ENCODE measurements at regions not wholly inside any gene's neighbourhood (a gene's known extent, or its start where the extent isn't known, plus 50 kb on each side); places are given as distances from the start of the nearest gene placed in this dataset.

- peaks cover 13% of the 10 kb centered on the region for H3K4me1 ChIP-seq (ENCODE audit: insufficient read depth, low read length)
- no peaks in the 10 kb centered on the region for H3K27me3 ChIP-seq (ENCODE audit: insufficient read depth, low read length)
- H3K4me3 ChIP-seq (ENCODE audit: low read length): no peak overlapping the region
- no peak overlapping the region for H3K27ac ChIP-seq (ENCODE audit: low read depth, low read length)
- 97% methylated on average over 3 of the region's 4 CpGs for WGBS
- no peak overlapping the region for H3K9ac ChIP-seq (ENCODE audit: low read depth, low read length)
- H3K9me3 ChIP-seq (ENCODE audit: insufficient read depth, low read depth, low read length): no peaks in the 10 kb centered on the region
- no peaks in the 10 kb centered on the region for H3K36me3 ChIP-seq (ENCODE audit: insufficient read depth, low read length)
These were observed 250.4 kb downstream of the WDR11 start for GRCh38 chr10:121101561-121101960.

DNA sequence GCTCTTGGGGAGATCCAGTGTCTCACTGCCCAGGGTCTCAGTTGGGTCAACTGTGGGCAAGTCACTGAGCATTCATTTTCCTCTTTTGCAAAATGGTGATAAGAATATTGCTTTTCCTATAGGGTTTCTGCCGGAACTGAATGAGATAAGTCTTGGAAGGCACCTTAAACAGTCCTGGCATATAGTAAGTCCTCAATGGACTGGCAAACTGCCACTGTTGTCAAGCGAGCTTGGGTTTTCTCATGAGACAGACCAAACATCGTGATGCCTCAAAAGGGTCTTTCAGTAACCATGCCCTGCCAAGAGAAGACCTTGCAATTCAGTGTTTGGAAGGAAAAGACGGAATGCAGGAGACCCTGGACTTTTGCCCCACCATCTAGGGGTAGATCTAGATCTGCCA lies 251.5 kb downstream of the WDR11 start:
- H3K4me3 ChIP-seq (ENCODE audit: low read length): no peak overlapping the region
- H3K9ac ChIP-seq (ENCODE audit: low read depth, low read length): no peak overlapping the region
- H3K9me3 ChIP-seq (ENCODE audit: insufficient read depth, low read depth, low read length): no peaks in the 10 kb centered on the region
- no peaks in the 10 kb centered on the region for H3K27me3 ChIP-seq (ENCODE audit: insufficient read depth, low read length)
- H3K4me1 ChIP-seq (ENCODE audit: insufficient read depth, low read length): peaks cover 13% of the 10 kb centered on the region
- WGBS: 91% methylated on average over 4 of the region's 4 CpGs
- H3K36me3 ChIP-seq (ENCODE audit: insufficient read depth, low read length): no peaks in the 10 kb centered on the region
- no peak overlapping the region for H3K27ac ChIP-seq (ENCODE audit: low read depth, low read length)

DNA sequence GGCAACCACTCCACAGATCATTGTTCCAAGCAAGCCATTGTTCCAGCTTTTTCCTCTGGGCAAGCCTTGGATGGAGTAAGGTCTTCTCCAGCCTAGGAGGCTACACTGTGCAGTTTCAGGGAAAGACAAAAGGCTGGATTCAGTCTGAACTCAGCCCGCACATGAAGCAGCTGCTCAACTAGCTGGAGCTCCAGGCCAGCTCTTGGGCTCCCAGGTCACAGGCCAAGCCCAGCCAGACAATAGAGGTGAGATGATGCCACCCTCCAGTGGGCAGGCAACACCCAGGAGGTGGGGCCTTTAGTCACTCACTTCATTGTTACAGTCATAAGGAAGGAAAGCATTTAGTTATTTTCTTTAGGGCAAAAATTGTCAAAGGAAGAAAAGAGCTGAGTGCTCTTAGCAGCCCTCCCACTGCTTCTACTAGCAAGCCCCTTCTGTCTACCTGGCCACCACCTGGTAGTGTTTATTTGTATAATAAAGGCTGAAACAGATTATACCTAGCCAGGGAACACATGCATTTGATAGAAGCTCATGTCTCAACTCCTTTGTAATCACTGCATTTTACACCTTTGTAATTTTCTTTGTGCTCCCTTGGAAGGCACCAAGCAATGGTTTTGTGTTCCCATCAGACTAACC lies 253.4 kb downstream of the WDR11 start:
- H3K27ac ChIP-seq (ENCODE audit: low read depth, low read length): no peak overlapping the region; the same call in 1 of the 2 replicates
- 90% methylated on average over 1 of the region's 1 CpG for WGBS
- H3K27me3 ChIP-seq (ENCODE audit: insufficient read depth, low read length): no peaks in the 10 kb centered on the region
- no peaks in the 10 kb centered on the region for H3K9me3 ChIP-seq (ENCODE audit: insufficient read depth, low read depth, low read length)
- H3K4me1 ChIP-seq (ENCODE audit: insufficient read depth, low read length): peaks cover 13% of the 10 kb centered on the region
- H3K4me3 ChIP-seq (ENCODE audit: low read length): no peak overlapping the region
- no peak overlapping the region for H3K9ac ChIP-seq (ENCODE audit: low read depth, low read length)
- H3K36me3 ChIP-seq (ENCODE audit: insufficient read depth, low read length): no peaks in the 10 kb centered on the region

DNA sequence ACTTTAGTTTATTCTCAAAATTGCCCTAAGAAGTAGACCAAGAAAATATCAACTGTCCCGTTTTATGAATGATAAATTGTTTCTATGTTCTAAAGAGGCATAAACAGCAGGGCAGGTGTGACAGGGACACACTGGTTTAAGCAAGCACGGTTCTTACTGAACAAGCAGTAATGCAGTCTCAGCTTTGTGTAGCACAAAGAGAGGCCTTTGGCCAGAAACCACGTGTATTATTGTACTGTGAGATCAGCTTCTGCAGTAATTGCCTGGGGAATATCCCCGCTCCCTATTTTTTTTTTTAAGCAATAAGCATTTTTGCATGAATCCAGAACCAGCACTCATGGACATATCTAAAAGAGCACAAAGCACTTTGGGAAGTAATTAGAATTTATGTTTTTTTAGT lies 255.4 kb downstream of the WDR11 start:
- no peak overlapping the region for H3K9ac ChIP-seq (ENCODE audit: low read depth, low read length)
- H3K27ac ChIP-seq (ENCODE audit: low read depth, low read length): no peak overlapping the region
- H3K9me3 ChIP-seq (ENCODE audit: insufficient read depth, low read depth, low read length): no peaks in the 10 kb centered on the region
- H3K36me3 ChIP-seq (ENCODE audit: insufficient read depth, low read length): no peaks in the 10 kb centered on the region
- H3K27me3 ChIP-seq (ENCODE audit: insufficient read depth, low read length): no peaks in the 10 kb centered on the region
- no peak overlapping the region for H3K4me3 ChIP-seq (ENCODE audit: low read length)
- WGBS: 90% methylated on average over 4 of the region's 4 CpGs
- H3K4me1 ChIP-seq (ENCODE audit: insufficient read depth, low read length): peaks cover 13% of the 10 kb centered on the region

- Histone ChIP-seq H3K9me3 (ENCODE audit: insufficient read depth, low read depth, low read length) (no peaks in the 10 kb centered on the region), H3K36me3 (ENCODE audit: insufficient read depth, low read length) (no peaks in the 10 kb centered on the region), H3K27me3 (ENCODE audit: insufficient read depth, low read length) (no peaks in the 10 kb centered on the region), H3K4me1 (ENCODE audit: insufficient read depth, low read length) (peaks cover 21% of the 10 kb centered on the region), H3K4me3 (ENCODE audit: low read length) (no peak overlapping the region), H3K9ac (ENCODE audit: low read depth, low read length) (no peak overlapping the region), H3K27ac (ENCODE audit: low read depth, low read length) (no peak overlapping the region)
- 93% methylated on average over 3 of the region's 3 CpGs for WGBS
These were observed 256.9 kb downstream of the WDR11 start for GRCh38 chr10:121108051-121108450.

DNA sequence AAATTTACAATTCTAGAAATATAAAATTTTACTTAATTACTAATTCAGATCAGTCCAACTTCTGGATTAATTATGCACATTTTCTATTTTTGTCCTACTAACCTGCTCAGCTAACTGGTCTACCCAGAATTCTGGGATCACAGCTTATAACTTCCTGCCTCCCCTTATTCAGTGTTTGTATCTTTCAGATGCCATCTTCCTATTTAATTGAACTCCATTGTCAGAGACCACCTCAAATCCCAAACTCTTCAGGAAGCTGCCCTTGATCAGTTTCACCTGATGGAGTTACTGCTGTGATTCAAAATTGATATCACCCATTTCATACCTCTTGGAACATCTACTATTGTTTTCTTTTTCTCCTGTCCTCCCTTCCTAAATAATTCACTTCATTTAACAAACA lies 259.2 kb downstream of the WDR11 start:
- H3K36me3 ChIP-seq (ENCODE audit: insufficient read depth, low read length): no peaks in the 10 kb centered on the region
- H3K27me3 ChIP-seq (ENCODE audit: insufficient read depth, low read length): no peaks in the 10 kb centered on the region
- no peak overlapping the region for H3K9ac ChIP-seq (ENCODE audit: low read depth, low read length)
- H3K9me3 ChIP-seq (ENCODE audit: insufficient read depth, low read depth, low read length): no peaks in the 10 kb centered on the region
- H3K27ac ChIP-seq (ENCODE audit: low read depth, low read length): no peak overlapping the region
- H3K4me1 ChIP-seq (ENCODE audit: insufficient read depth, low read length): peaks cover 8% of the 10 kb centered on the region; the same call in 1 of the 2 replicates
- no peak overlapping the region for H3K4me3 ChIP-seq (ENCODE audit: low read length)

GRCh38 chr10:121112136-121112535 lies 261.0 kb downstream of the WDR11 start:
- WGBS: no CpG with 5 or more reads among the region's 1 CpG
- no peaks in the 10 kb centered on the region for H3K9me3 ChIP-seq (ENCODE audit: insufficient read depth, low read depth, low read length)
- no peak overlapping the region for H3K4me3 ChIP-seq (ENCODE audit: low read length)

GRCh38 chr10:121112579-121113384 lies 261.6 kb downstream of the WDR11 start:
- no peaks in the 10 kb centered on the region for H3K9me3 ChIP-seq (ENCODE audit: insufficient read depth, low read depth, low read length)
- peaks cover 8% of the 10 kb centered on the region; the same call in 1 of the 2 replicates for H3K4me1 ChIP-seq (ENCODE audit: insufficient read depth, low read length)
- WGBS: 78% methylated on average over 10 of the region's 10 CpGs
- no peak overlapping the region for H3K4me3 ChIP-seq (ENCODE audit: low read length)
- H3K9ac ChIP-seq (ENCODE audit: low read depth, low read length): no peak overlapping the region
- H3K27ac ChIP-seq (ENCODE audit: low read depth, low read length): no peak overlapping the region
- H3K27me3 ChIP-seq (ENCODE audit: insufficient read depth, low read length): no peaks in the 10 kb centered on the region
- no peaks in the 10 kb centered on the region for H3K36me3 ChIP-seq (ENCODE audit: insufficient read depth, low read length)

More at GRCh38 chr10:121112136-121112535, 261.0 kb downstream of the WDR11 start:
- Histone ChIP-seq H3K4me1 (ENCODE audit: insufficient read depth, low read length) (peaks cover 8% of the 10 kb centered on the region; the same call in 1 of the 2 replicates), H3K27ac (ENCODE audit: low read depth, low read length) (no peak overlapping the region), H3K36me3 (ENCODE audit: insufficient read depth, low read length) (no peaks in the 10 kb centered on the region), H3K9ac (ENCODE audit: low read depth, low read length) (no peak overlapping the region), H3K27me3 (ENCODE audit: insufficient read depth, low read length) (no peaks in the 10 kb centered on the region)

GRCh38 chr10:121113385-121113696 lies 262.2 kb downstream of the WDR11 start:
- Histone ChIP-seq H3K36me3 (ENCODE audit: insufficient read depth, low read length) (no peaks in the 10 kb centered on the region), H3K27me3 (ENCODE audit: insufficient read depth, low read length) (no peaks in the 10 kb centered on the region), H3K4me3 (ENCODE audit: low read length) (no peak overlapping the region), H3K27ac (ENCODE audit: low read depth, low read length) (no peak overlapping the region), H3K4me1 (ENCODE audit: insufficient read depth, low read length) (peaks cover 8% of the 10 kb centered on the region; the same call in 1 of the 2 replicates), H3K9ac (ENCODE audit: low read depth, low read length) (no peak overlapping the region), H3K9me3 (ENCODE audit: insufficient read depth, low read depth, low read length) (no peaks in the 10 kb centered on the region)

GRCh38 chr10:121113911-121114310 lies 262.7 kb downstream of the WDR11 start:
- Histone ChIP-seq H3K27ac (ENCODE audit: low read depth, low read length) (no peak overlapping the region), H3K27me3 (ENCODE audit: insufficient read depth, low read length) (no peaks in the 10 kb centered on the region), H3K4me1 (ENCODE audit: insufficient read depth, low read length) (peaks cover 8% of the 10 kb centered on the region; the same call in 1 of the 2 replicates), H3K9ac (ENCODE audit: low read depth, low read length) (no peak overlapping the region), H3K9me3 (ENCODE audit: insufficient read depth, low read depth, low read length) (no peaks in the 10 kb centered on the region), H3K4me3 (ENCODE audit: low read length) (no peak overlapping the region), H3K36me3 (ENCODE audit: insufficient read depth, low read length) (no peaks in the 10 kb centered on the region)
- WGBS: 84% methylated on average over 3 of the region's 3 CpGs

DNA sequence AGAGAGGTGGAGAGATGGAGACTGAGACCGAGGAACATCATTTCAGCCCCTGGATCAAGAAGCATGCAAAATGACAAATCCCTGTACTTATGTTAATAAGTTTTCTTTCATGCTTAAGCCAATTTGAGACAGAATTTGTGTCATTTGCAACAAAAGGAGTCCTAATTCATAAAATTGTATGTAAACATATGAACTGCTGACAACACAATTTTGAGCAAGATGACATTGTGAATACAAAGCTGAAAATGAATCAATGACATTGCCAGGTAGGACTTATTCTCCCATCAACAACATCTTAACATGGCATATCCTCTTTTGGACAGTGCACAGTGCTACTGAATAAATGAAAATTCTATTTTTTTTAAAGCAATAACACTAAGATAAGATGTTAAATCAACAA lies 264.0 kb downstream of the WDR11 start:
- peaks cover 8% of the 10 kb centered on the region; the same call in 1 of the 2 replicates for H3K4me1 ChIP-seq (ENCODE audit: insufficient read depth, low read length)
- no peak overlapping the region for H3K27ac ChIP-seq (ENCODE audit: low read depth, low read length)
- H3K4me3 ChIP-seq (ENCODE audit: low read length): no peak overlapping the region
- H3K9me3 ChIP-seq (ENCODE audit: insufficient read depth, low read depth, low read length): no peaks in the 10 kb centered on the region
- H3K36me3 ChIP-seq (ENCODE audit: insufficient read depth, low read length): no peaks in the 10 kb centered on the region
- no peaks in the 10 kb centered on the region for H3K27me3 ChIP-seq (ENCODE audit: insufficient read depth, low read length)
- H3K9ac ChIP-seq (ENCODE audit: low read depth, low read length): no peak overlapping the region
- WGBS: 100% methylated on average over 1 of the region's 1 CpG
